Trophoblast cell (in vitro differentiated cells and primary cell): ENCODE measurements at regions not wholly inside any gene's neighbourhood (a gene's known extent, or its start where the extent isn't known, plus 50 kb on each side); places are given as distances from the start of the nearest gene placed in this dataset.

Source experiments
- DNase-seq, 2 donors: peaks; one replicate each; pipeline ENCODE4 v3.0.0-alpha.2; 2016
- H2AFZ ChIP-seq: 2 replicates; pipeline ENCODE4 v1.6.1; 2013; ENCODE audit warnings: low read length, moderate library complexity, mild to moderate bottlenecking; ENCODE audit not compliant: insufficient read depth, poor library complexity
- H2AK5ac ChIP-seq: 2 replicates; pipeline ENCODE4 v1.6.1; 2013; ENCODE audit warnings: mild to moderate bottlenecking, low read length
- H2BK120ac ChIP-seq: 2 replicates; pipeline ENCODE4 v1.6.1; 2013; ENCODE audit warnings: low read length, mild to moderate bottlenecking, moderate library complexity; ENCODE audit not compliant: insufficient read depth, poor library complexity
- H2BK12ac ChIP-seq: 2 replicates; pipeline ENCODE4 v1.6.1; 2013; ENCODE audit warnings: mild to moderate bottlenecking, low read length, moderate library complexity
- H2BK5ac ChIP-seq: 2 replicates; pipeline ENCODE4 v1.6.1; 2013; ENCODE audit warnings: low read length, low read depth, moderate library complexity, mild to moderate bottlenecking; ENCODE audit not compliant: poor library complexity
- H3K14ac ChIP-seq: 2 replicates; pipeline ENCODE4 v1.6.1; 2013; ENCODE audit warnings: mild to moderate bottlenecking, low read length
- H3K18ac ChIP-seq: 2 replicates; pipeline ENCODE4 v1.6.1; 2013; ENCODE audit warnings: mild to moderate bottlenecking, low read length
- H3K23ac ChIP-seq: 2 replicates; pipeline ENCODE4 v1.6.1; 2013; ENCODE audit warnings: low read length
- H3K27ac ChIP-seq: 2 replicates; pipeline ENCODE4 v1.5.1; 2013; ENCODE audit warnings: low read depth, mild to moderate bottlenecking, inconsistent platforms, low read length, moderate library complexity
- H3K27me3 ChIP-seq: 2 replicates; pipeline ENCODE4 v1.6.1; 2013; ENCODE audit warnings: inconsistent platforms, mild to moderate bottlenecking, low read length, moderate library complexity; ENCODE audit not compliant: insufficient read depth
- H3K36me3 ChIP-seq, 2 experiments: 1 replicate in 1 of 2; 2 replicates in 1 of 2; pipeline ENCODE4 v1.6.1; 2013; ENCODE audit warnings: low read length in 2 of 2, mild to moderate bottlenecking in 2 of 2, moderate library complexity in 1 of 2; ENCODE audit not compliant: insufficient read depth in 2 of 2, control insufficient read depth in 1 of 2
- H3K4ac ChIP-seq: 2 replicates; pipeline ENCODE4 v1.6.1; 2013; ENCODE audit warnings: low read depth, mild to moderate bottlenecking, low read length, moderate library complexity
- H3K4me1 ChIP-seq, 2 experiments: 1 replicate in 1 of 2; 2 replicates in 1 of 2; pipeline ENCODE4 v1.6.1; 2013; ENCODE audit warnings: low read length in 2 of 2, mild to moderate bottlenecking in 2 of 2, moderate library complexity in 1 of 2; ENCODE audit not compliant: insufficient read depth in 2 of 2, control insufficient read depth in 1 of 2
- H3K4me2 ChIP-seq: 2 replicates; pipeline ENCODE4 v1.6.1; 2013; ENCODE audit warnings: inconsistent platforms, mild to moderate bottlenecking, low read length, moderate library complexity
- H3K4me3 ChIP-seq: 2 replicates; pipeline ENCODE4 v1.5.1; 2013; ENCODE audit warnings: mild to moderate bottlenecking, low read depth, low read length, inconsistent platforms
- H3K79me1 ChIP-seq: one replicate; pipeline ENCODE4 v1.6.1; 2013; ENCODE audit warnings: low read length
- H3K79me2 ChIP-seq: 2 replicates; pipeline ENCODE4 v1.6.1; 2013; ENCODE audit warnings: low read length, mild to moderate bottlenecking; ENCODE audit not compliant: control insufficient read depth, insufficient read depth, poor library complexity
- H3K9ac ChIP-seq: 2 replicates; pipeline ENCODE4 v1.6.1; 2013; ENCODE audit warnings: mild to moderate bottlenecking, low read length
- H3K9me3 ChIP-seq: 2 replicates; pipeline ENCODE4 v1.6.1; 2013; ENCODE audit warnings: low read depth, mild to moderate bottlenecking, control low read depth, inconsistent platforms, low read length; ENCODE audit not compliant: insufficient read depth
- H4K12ac ChIP-seq: 2 replicates; pipeline ENCODE4 v1.6.1; 2013; ENCODE audit warnings: low read depth, mild to moderate bottlenecking, low read length, moderate library complexity
- H4K8ac ChIP-seq: 2 replicates; pipeline ENCODE4 v1.6.1; 2013; ENCODE audit warnings: low read depth, mild to moderate bottlenecking, low read length, moderate library complexity
- H4K91ac ChIP-seq: one replicate; pipeline ENCODE4 v1.6.1; 2013; ENCODE audit warnings: low read depth, mild to moderate bottlenecking, low read length, moderate library complexity
- WGBS: extraction: QIAGEN DNeasy Blood & Tissue Kit; methylation state at CpG from one replicate; pipeline ENCODE4 v1.1.7; 2013; ENCODE audit warnings: missing lambda C conversion rate; ENCODE audit not compliant: insufficient read length, insufficient coverage; ENCODE audit errors: extremely low coverage; 5-methylcytosine and 5-hydroxymethylcytosine counted together

GRCh38 chr2:120860579-120860922 lies 124.9 kb downstream of the GLI2 start:
- H4K12ac ChIP-seq: no peak overlapping the region
- H3K23ac ChIP-seq: no peak overlapping the region
- no peak overlapping the region for H2BK12ac ChIP-seq
- H3K27me3 ChIP-seq: no peaks in the 10 kb centered on the region
- H3K9me3 ChIP-seq: no peaks in the 10 kb centered on the region
- H2AK5ac ChIP-seq: no peak overlapping the region
- DNase-seq: no peak
- peaks cover 30 to 31% of the 10 kb centered on the region in 2 experiments for H3K4me1 ChIP-seq
- H3K4me2 ChIP-seq: no peak overlapping the region
- peaks cover 9% of the 10 kb centered on the region for H3K79me1 ChIP-seq
- no peaks in the 10 kb centered on the region for H3K36me3 ChIP-seq
- H3K9ac ChIP-seq: no peak overlapping the region
- no CpG with 5 or more reads among the region's 4 CpGs for WGBS
- no peak overlapping the region for H3K4ac ChIP-seq
- no peak overlapping the region for H3K14ac ChIP-seq
- H2BK5ac ChIP-seq: no peak overlapping the region
- H3K79me2 ChIP-seq: no peaks in the 10 kb centered on the region
- no peak overlapping the region for H3K4me3 ChIP-seq
- no peak overlapping the region for H3K27ac ChIP-seq
- no peak overlapping the region for H4K91ac ChIP-seq
- no peak overlapping the region for H2BK120ac ChIP-seq
- no peak overlapping the region for H2AFZ ChIP-seq
- no peak overlapping the region for H4K8ac ChIP-seq
- H3K18ac ChIP-seq: no peak overlapping the region

DNA sequence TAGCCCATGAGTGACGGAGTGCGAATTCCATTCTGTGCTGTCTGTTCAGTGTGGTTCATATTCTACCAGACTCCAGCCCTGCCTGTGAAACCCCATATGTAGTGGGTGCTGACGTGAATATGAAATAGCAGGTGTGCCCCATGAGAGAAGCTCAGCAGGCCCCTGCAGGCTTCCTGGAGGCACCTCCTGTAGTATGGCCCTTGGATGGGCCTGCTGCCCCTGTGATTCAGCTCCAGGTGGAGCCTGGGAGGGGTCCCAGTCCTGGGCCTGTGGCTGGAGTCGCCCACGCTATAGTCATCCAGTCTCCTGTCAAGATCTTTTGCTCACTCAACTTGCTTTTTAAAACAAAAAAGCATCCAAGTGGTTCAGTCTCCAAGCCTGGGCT lies 125.5 kb downstream of the GLI2 start:
- no peak overlapping the region for H4K12ac ChIP-seq
- H3K27ac ChIP-seq: no peak overlapping the region
- H3K4me1 ChIP-seq: peaks cover 26% of the 10 kb centered on the region in 2 experiments

GRCh38 chr2:120861576-120862191 lies 126.0 kb downstream of the GLI2 start:
- Histone ChIP-seq H2AK5ac (no peak overlapping the region), H3K9me3 (no peaks in the 10 kb centered on the region), H2BK5ac (no peak overlapping the region), H3K4ac (no peak overlapping the region), H2BK120ac (no peak overlapping the region), H3K27me3 (no peaks in the 10 kb centered on the region), H3K4me1 (peaks cover 22 to 23% of the 10 kb centered on the region in 2 experiments), H4K8ac (no peak overlapping the region), H2BK12ac (no peak overlapping the region), H3K79me1 (peaks cover 5% of the 10 kb centered on the region), H3K36me3 (no peaks in the 10 kb centered on the region), H3K4me2 (no peak overlapping the region), H3K27ac (no peak overlapping the region), H4K12ac (no peak overlapping the region), H3K79me2 (no peaks in the 10 kb centered on the region), H3K23ac (no peak overlapping the region), H2AFZ (no peak overlapping the region), H3K18ac (no peak overlapping the region), H3K14ac (no peak overlapping the region), H4K91ac (no peak overlapping the region), H3K4me3 (no peak overlapping the region), H3K9ac (no peak overlapping the region)
- WGBS: no CpG with 5 or more reads among the region's 17 CpGs
- no peak for DNase-seq

More for the DNA sequence above, 125.5 kb downstream of the GLI2 start:
- Histone ChIP-seq H4K8ac (no peak overlapping the region), H3K4me3 (no peak overlapping the region), H2BK5ac (no peak overlapping the region), H3K79me2 (no peaks in the 10 kb centered on the region), H3K9ac (no peak overlapping the region), H2AFZ (no peak overlapping the region), H3K4me2 (no peak overlapping the region), H3K23ac (no peak overlapping the region), H2AK5ac (no peak overlapping the region), H3K79me1 (peaks cover 7% of the 10 kb centered on the region), H2BK12ac (no peak overlapping the region), H3K14ac (no peak overlapping the region), H3K4ac (no peak overlapping the region), H3K9me3 (no peaks in the 10 kb centered on the region), H3K36me3 (no peaks in the 10 kb centered on the region), H3K18ac (no peak overlapping the region), H4K91ac (no peak overlapping the region), H3K27me3 (no peaks in the 10 kb centered on the region), H2BK120ac (no peak overlapping the region)
- WGBS: no CpG with 5 or more reads among the region's 5 CpGs
- no peak for DNase-seq

DNA sequence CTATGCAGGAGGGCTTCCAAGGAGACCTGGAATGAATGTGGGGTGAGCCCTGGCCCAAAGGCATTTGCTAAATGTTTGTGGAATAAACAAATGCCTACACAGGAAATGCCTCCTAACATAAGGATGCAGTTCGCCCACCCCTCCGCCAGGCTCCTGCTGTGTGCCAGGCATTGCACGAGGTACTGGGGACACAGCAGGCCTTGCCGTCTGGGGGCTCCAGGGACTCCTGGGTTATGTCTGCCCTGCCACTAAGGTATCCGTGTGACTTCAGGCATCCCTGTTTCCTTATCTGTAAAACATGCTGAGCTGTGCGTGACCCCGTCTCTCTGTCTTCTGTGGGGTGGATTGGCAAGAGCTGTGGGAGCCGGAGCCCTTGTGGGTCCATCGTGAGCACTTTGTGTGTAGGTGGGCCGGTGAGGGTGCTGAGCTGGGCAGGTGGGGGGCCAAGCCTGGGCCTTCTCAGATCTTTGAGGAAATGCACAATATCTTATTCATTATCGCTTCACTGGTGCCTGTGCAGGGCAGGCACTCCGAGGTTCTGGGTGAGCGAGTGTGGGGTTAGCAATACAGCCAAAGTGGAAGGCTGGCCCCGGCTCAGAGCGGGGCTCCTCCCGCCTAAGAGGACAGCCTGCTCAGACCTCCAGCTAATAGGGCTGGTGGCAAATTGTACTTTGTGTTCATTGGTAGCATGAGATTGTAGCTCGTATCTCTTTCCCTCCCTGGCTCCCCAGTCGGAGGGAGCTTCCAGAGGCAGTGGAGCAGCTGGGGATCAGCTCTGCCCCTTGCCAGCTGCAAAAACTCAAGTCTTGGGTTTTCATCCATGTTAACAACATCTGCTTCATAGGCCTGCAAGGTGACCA lies 126.8 kb downstream of the GLI2 start:
- Histone ChIP-seq H3K14ac (no peak overlapping the region), H3K4me2 (no peak overlapping the region), H2AFZ (no peak overlapping the region), H3K27me3 (no peaks in the 10 kb centered on the region), H2BK5ac (no peak overlapping the region), H3K4me3 (no peak overlapping the region), H3K79me1 (peaks cover 2% of the 10 kb centered on the region), H4K12ac (no peak overlapping the region), H3K4ac (no peak overlapping the region), H3K9me3 (no peaks in the 10 kb centered on the region), H3K4me1 (peaks cover 23 to 26% of the 10 kb centered on the region in 2 experiments), H3K79me2 (no peaks in the 10 kb centered on the region), H3K27ac (no peak overlapping the region), H3K23ac (no peak overlapping the region), H3K18ac (no peak overlapping the region), H3K36me3 (no peaks in the 10 kb centered on the region), H2AK5ac (no peak overlapping the region), H4K91ac (no peak overlapping the region), H2BK12ac (no peak overlapping the region), H3K9ac (no peak overlapping the region), H4K8ac (no peak overlapping the region), H2BK120ac (no peak overlapping the region)
- DNase-seq: no peak
- WGBS: no CpG with 5 or more reads among the region's 18 CpGs
